Loucy (cell line): ENCODE measurements at regions not wholly inside any gene's neighbourhood (a gene's known extent, or its start where the extent isn't known, plus 50 kb on each side); places are given as distances from the start of the nearest gene placed in this dataset.
"Not testable (repeated sequence)": the region's sequence is repeated elsewhere in the genome, so short reads cannot be mapped to it uniquely, and the experiment has no call there.

ENCODE experiments used
- EZH2phosphoT487 ChIP-seq: fragments of 200-600 bp; IDR thresholded peaks from 2 replicates; pipeline ENCODE4 v1.6.1; 2018; ENCODE audit warnings: antibody characterized with exemption, mild to moderate bottlenecking, moderate library complexity, borderline replicate concordance
- TF ChIP-seq, protein P1 (sequence below): fragments of 200-600 bp; sonication (generic); conservative IDR thresholded peaks from 2 replicates; pipeline ENCODE4 v1.5.1; 2014; ENCODE audit warnings: mild to moderate bottlenecking, antibody characterized with exemption, low read length

DNA sequence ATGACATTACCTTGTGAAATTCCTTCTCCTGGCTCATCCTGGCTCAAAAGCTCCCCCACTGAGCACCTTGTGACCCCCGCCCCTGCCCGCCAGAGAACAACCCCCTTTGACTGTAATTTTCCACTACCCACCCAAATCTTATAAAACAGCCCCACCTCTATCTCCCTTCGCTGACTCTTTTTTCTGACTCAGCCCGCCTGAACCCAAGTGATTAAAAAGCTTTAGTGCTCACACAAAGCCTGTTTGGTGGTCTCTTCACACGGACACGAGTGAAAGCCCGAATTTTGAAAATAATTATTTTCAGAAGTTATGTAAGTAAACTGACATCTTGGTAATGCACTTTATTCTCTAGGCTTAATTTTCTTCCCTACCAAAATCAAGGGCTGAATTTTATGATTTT lies 1305.9 kb upstream of the NRXN1 start:
- TF ChIP-seq, protein P1, sequence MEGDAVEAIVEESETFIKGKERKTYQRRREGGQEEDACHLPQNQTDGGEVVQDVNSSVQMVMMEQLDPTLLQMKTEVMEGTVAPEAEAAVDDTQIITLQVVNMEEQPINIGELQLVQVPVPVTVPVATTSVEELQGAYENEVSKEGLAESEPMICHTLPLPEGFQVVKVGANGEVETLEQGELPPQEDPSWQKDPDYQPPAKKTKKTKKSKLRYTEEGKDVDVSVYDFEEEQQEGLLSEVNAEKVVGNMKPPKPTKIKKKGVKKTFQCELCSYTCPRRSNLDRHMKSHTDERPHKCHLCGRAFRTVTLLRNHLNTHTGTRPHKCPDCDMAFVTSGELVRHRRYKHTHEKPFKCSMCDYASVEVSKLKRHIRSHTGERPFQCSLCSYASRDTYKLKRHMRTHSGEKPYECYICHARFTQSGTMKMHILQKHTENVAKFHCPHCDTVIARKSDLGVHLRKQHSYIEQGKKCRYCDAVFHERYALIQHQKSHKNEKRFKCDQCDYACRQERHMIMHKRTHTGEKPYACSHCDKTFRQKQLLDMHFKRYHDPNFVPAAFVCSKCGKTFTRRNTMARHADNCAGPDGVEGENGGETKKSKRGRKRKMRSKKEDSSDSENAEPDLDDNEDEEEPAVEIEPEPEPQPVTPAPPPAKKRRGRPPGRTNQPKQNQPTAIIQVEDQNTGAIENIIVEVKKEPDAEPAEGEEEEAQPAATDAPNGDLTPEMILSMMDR = not testable (repeated sequence)
- TF ChIP-seq EZH2phosphoT487 = not testable (repeated sequence)
